ENCODE measurements at regions not wholly inside any gene's neighbourhood (a gene's known extent, or its start where the extent isn't known, plus 50 kb on each side); places are given as distances from the start of the nearest gene placed in this dataset.

DNA sequence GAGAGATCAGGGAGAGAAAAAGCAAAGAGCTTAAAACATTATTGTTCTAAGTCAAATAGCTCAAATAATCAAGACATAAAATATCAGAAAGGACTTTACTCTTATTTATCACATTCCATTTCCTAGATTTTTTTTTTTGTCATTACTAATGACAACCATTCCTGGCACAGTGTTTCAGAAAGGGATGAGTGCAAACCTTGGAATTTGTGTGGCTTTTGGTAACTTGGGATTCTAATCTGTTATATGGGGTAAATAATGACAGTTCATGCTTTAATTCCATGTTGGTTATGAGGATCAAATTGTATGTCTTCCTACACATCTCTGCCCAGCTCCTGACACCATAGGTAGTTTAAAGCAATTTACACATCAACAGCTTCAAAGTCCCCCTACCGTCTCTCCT, 358.4 kb upstream of the ADGRL4 start:
- Histone ChIP-seq H3K4me1 (no peaks in the 10 kb centered on the region), H3K27me3 (no peaks in the 10 kb centered on the region), H3K4me3 (no peak overlapping the region), H3K36me3 (no peaks in the 10 kb centered on the region), H3K9me3 (no peaks in the 10 kb centered on the region), H3K27ac (no peak overlapping the region)
- TF ChIP-seq, protein P1, sequence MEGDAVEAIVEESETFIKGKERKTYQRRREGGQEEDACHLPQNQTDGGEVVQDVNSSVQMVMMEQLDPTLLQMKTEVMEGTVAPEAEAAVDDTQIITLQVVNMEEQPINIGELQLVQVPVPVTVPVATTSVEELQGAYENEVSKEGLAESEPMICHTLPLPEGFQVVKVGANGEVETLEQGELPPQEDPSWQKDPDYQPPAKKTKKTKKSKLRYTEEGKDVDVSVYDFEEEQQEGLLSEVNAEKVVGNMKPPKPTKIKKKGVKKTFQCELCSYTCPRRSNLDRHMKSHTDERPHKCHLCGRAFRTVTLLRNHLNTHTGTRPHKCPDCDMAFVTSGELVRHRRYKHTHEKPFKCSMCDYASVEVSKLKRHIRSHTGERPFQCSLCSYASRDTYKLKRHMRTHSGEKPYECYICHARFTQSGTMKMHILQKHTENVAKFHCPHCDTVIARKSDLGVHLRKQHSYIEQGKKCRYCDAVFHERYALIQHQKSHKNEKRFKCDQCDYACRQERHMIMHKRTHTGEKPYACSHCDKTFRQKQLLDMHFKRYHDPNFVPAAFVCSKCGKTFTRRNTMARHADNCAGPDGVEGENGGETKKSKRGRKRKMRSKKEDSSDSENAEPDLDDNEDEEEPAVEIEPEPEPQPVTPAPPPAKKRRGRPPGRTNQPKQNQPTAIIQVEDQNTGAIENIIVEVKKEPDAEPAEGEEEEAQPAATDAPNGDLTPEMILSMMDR (IDR thresholded peaks at IDR 0.05): no peak
- DNase-seq (ENCODE audit: low spot score): no peak

DNA sequence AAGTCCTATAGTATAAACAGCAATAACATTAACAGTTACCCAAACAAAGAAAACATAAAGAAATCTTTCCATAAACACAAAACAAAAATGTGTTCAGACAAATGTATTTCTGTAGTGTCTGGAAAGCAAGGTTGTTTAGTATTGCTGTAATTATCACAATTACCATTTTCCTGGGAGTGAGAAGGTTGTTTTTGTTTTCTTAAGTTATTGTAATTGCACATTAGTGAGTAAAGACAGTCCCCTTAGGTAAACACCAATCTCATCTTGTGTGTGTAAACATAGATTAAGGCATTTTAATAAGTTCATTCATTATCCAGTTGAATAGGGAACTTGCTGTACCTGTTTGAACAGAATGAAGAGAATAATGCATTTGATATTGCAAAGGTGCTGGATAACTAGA, 356.9 kb upstream of the ADGRL4 start:
- Histone ChIP-seq H3K27ac (no peak overlapping the region), H3K4me3 (no peak overlapping the region), H3K36me3 (no peaks in the 10 kb centered on the region), H3K27me3 (no peaks in the 10 kb centered on the region), H3K4me1 (no peaks in the 10 kb centered on the region), H3K9me3 (no peaks in the 10 kb centered on the region)
- DNase-seq (ENCODE audit: low spot score): no peak
- TF ChIP-seq, protein P1 (IDR thresholded peaks at IDR 0.05): no peak

- no peak for DNase-seq (ENCODE audit: low spot score)
- Histone ChIP-seq H3K9me3 (no peaks in the 10 kb centered on the region), H3K36me3 (no peaks in the 10 kb centered on the region), H3K4me3 (no peak overlapping the region), H3K27ac (no peak overlapping the region), H3K27me3 (no peaks in the 10 kb centered on the region), H3K4me1 (no peaks in the 10 kb centered on the region)
- TF ChIP-seq, protein P1 (IDR thresholded peaks at IDR 0.05): peak in 1 of 2 donors; percentile 11
Observed at GRCh38 chr1:79362470-79362869, 355.9 kb upstream of the ADGRL4 start.

DNA sequence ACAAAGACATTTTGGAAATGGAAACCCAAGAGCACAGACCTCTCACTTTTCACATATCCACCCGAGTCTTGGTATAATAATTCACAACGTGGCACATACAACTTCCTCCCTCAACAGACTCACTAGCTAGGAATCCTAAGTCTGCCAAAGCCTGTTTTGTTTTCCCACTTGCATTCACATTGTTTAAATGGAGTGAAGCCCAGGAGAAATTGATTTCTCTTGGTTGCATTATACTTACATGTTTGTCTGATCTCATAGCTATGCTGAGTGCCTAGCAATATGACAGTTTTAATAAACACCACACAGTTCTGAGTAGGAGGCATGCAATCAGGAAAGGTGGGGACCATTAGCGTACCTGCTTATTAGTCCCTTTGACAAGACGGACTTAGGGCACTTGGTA, 348.6 kb upstream of the ADGRL4 start:
- TF ChIP-seq, protein P1 (IDR thresholded peaks at IDR 0.05): no peak
- Histone ChIP-seq H3K4me1 (no peaks in the 10 kb centered on the region), H3K9me3 (no peaks in the 10 kb centered on the region), H3K27me3 (no peaks in the 10 kb centered on the region), H3K4me3 (no peak overlapping the region), H3K27ac (no peak overlapping the region), H3K36me3 (no peaks in the 10 kb centered on the region)
- no peak for DNase-seq (ENCODE audit: low spot score)

GRCh38 chr1:79353224-79353623, 346.7 kb upstream of the ADGRL4 start:
- TF ChIP-seq, protein P1 (IDR thresholded peaks at IDR 0.05): peak in 1 of 2 donors; percentile 57
- Histone ChIP-seq H3K27ac (no peak overlapping the region), H3K9me3 (no peaks in the 10 kb centered on the region), H3K27me3 (no peaks in the 10 kb centered on the region), H3K4me1 (no peaks in the 10 kb centered on the region), H3K4me3 (no peak overlapping the region), H3K36me3 (no peaks in the 10 kb centered on the region)
- DNase-seq (ENCODE audit: low spot score): no peak

- Histone ChIP-seq H3K9me3 (peaks cover 0 to 5% of the 10 kb centered on the region in 2 donors), H3K27ac (no peak overlapping the region), H3K36me3 (no peaks in the 10 kb centered on the region), H3K27me3 (no peaks in the 10 kb centered on the region), H3K4me1 (no peaks in the 10 kb centered on the region), H3K4me3 (no peak overlapping the region)
- TF ChIP-seq, protein P1 (IDR thresholded peaks at IDR 0.05): no peak
- DNase-seq (ENCODE audit: low spot score): no peak
Observed at GRCh38 chr1:79326875-79327274, 320.3 kb upstream of the ADGRL4 start.

Measured in right atrium auricular region (tissue), 2 donors.